ENCODE measurements at regions not wholly inside any gene's neighbourhood (a gene's known extent, or its start where the extent isn't known, plus 50 kb on each side); places are given as distances from the start of the nearest gene placed in this dataset.

GRCh38 chr1:194069168-194069830, 882.9 kb upstream of the B3GALT2 start:
- no peak for TF ChIP-seq TAF1 (IDR thresholded peaks at IDR 0.05; ENCODE audit: borderline replicate concordance, insufficient read depth, low read length)
- TF ChIP-seq POLR2AphosphoS5 (IDR thresholded peaks at IDR 0.05; ENCODE audit: low read depth, low read length) = no peak
